GM10248 (cell line): ENCODE measurements at regions not wholly inside any gene's neighbourhood (a gene's known extent, or its start where the extent isn't known, plus 50 kb on each side); places are given as distances from the start of the nearest gene placed in this dataset.

ENCODE experiments used
- CTCF ChIA-PET: fragments of 300-600 bp; sonication (Branson Sonifier 250); formaldehyde crosslinking; extraction: SDS; loops from one replicate; lab custom pipeline; 2021; ENCODE audit warnings: antibody characterized with exemption; lab: Yijun Ruan, JAX
- POLR2A ChIA-PET: fragments of 350-650 bp; sonication (Branson Sonifier 250); formaldehyde crosslinking; extraction: SDS; loops from one replicate; lab custom pipeline; 2020; ENCODE audit warnings: antibody characterized with exemption; lab: Yijun Ruan, JAX
- DNase-seq: peaks from one replicate; pipeline ENCODE4 v3.0.0; 2012; ENCODE audit errors: extremely low spot score
- CTCF ChIP-seq: IDR thresholded peaks from 2 replicates; pipeline ENCODE4 v1.5.1; 2012; ENCODE audit warnings: mild to moderate bottlenecking, low read depth; ENCODE audit errors: extremely low read depth, missing control alignments, control extremely low read depth

GRCh38 chr2:780581-780980 lies 103.4 kb upstream of the TMEM18 start:
- ChIA-PET CTCF (no interaction called here), POLR2A (no interaction called here)
- no peak for DNase-seq
- no peak for TF ChIP-seq CTCF

- POLR2A ChIA-PET, result no interaction called here
- TF ChIP-seq CTCF, result no peak
- DNase-seq, result no peak
- CTCF ChIA-PET, result no interaction called here
These were observed 102.8 kb upstream of the TMEM18 start for GRCh38 chr2:780002-780401.

GRCh38 chr2:778731-779350 lies 101.6 kb upstream of the TMEM18 start:
- POLR2A ChIA-PET, result no interaction called here
- TF ChIP-seq CTCF, result no peak
- CTCF ChIA-PET, result interaction anchor here (1.1 kb wide), 1 partner anchor 10 kb away, joined by 3 read pairs; no protein-coding TSS in a partner anchor
- no peak for DNase-seq

GRCh38 chr2:777546-777945 lies 100.3 kb upstream of the TMEM18 start:
- DNase-seq, result no peak
- POLR2A ChIA-PET, result no interaction called here
- CTCF ChIA-PET, result no interaction called here
- no peak for TF ChIP-seq CTCF

- no peak for DNase-seq
- ChIA-PET CTCF (no interaction called here), POLR2A (no interaction called here)
- TF ChIP-seq CTCF, result no peak
These were observed 99.8 kb upstream of the TMEM18 start for GRCh38 chr2:777051-777450.

GRCh38 chr2:776487-776886 lies 99.3 kb upstream of the TMEM18 start:
- DNase-seq, result no peak
- CTCF ChIA-PET, result interaction anchor here (0.7 kb wide), 1 partner anchor 15 kb away, joined by 3 read pairs; no protein-coding TSS in a partner anchor
- no peak for TF ChIP-seq CTCF
- POLR2A ChIA-PET, result no interaction called here
